Heart left ventricle (tissue), 13 donors: ENCODE measurements at regions not wholly inside any gene's neighbourhood (a gene's known extent, or its start where the extent isn't known, plus 50 kb on each side); places are given as distances from the start of the nearest gene placed in this dataset.

Experiments used
- CTCF ChIP-seq, 12 donors: fragments of 200-600 bp; sonication (generic) in 4 of 12; IDR thresholded peaks; one replicate each; pipeline versions ENCODE4 v1.5.0 to v1.8.0; 2018 to 2022; ENCODE audit warnings: antibody characterized with exemption in 12 of 12, mild to moderate bottlenecking in 5 of 12
- POLR2A ChIP-seq, 2 donors: fragments of 450-650 bp; IDR thresholded peaks; one replicate each; pipeline ENCODE4 v1.6.1; 2017; ENCODE audit warnings: antibody characterized with exemption in 2 of 2, mild to moderate bottlenecking in 2 of 2, moderate library complexity in 2 of 2
- donor health status: ischemic (EF 13 %, LVEDD 7.1; RV severe dilation, severe dysfunction).
- donor health status: DM: no; HTN: yes; CAD: no.
- donor health status: DM: no; HTN: no; CAD: no.
- donor health status: ischemic (EF 25% LVEDD 6.9; RV normal size, moderate dysfunction).
- donor health status: ischemic (EF 25% LVEDD 5.7; RV mildly dilated, moderate dysfunction).
- donor health status: ischemic (EF 35%, LVEDD 5.7; RV mildly dilated, moderate dysfunction).
- donor health status: nonischemic (EF 11% LVEDD 7.7; RV severe dilation, severe dysfunction).
- donor health status: DM: yes; HTN: yes; CAD: no.
- donor health status: PGD.
- donor health status: ischemic (EF 29% LVEDD 5.4; RV normal size, mild dysfunction).
- donor health status: nonischemic (EF 23%, LVEDD 6.1; RV moderate dilation, normal function).

GRCh38 chr22:25484521-25485315 is 79.8 kb upstream of the GRK3 start:
- TF ChIP-seq CTCF (IDR thresholded peaks at IDR 0.05) (no peak), POLR2A (IDR thresholded peaks at IDR 0.05) (no peak)
